ENCODE measurements at regions not wholly inside any gene's neighbourhood (a gene's known extent, or its start where the extent isn't known, plus 50 kb on each side); places are given as distances from the start of the nearest gene placed in this dataset.

DNA sequence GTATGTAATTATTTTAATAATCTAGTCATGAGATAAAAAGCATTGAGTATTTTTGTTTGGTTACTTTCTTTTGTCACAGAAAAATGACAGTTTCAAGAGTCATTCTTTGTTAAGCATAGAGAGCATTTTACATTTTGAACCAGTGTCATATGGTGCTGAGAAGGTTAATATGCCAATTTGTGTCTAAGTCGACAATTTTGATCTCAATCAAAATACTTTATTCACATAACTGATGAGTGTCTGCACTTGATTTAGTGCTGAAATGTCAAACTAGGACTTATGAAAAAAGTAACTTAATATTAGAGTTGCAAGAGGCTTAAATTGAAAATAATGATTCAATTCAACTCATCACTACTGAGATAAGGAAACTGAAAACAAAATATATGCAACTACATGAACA is 1804.6 kb upstream of the ACO1 start:
- CTCF ChIA-PET = no interaction called here
- H3K36me3 ChIP-seq (ENCODE audit: control insufficient read depth, insufficient read depth, low read length) = no peaks in the 10 kb centered on the region
- Mint-ChIP-seq H3K4me3 (ENCODE audit: unreplicated experiment) (no peak overlapping the region), H3K27me3 (ENCODE audit: insufficient read depth, unreplicated experiment) (no peaks in the 10 kb centered on the region), H3K9me3 (ENCODE audit: unreplicated experiment) (no peaks in the 10 kb centered on the region), H3K4me1 (ENCODE audit: low read depth, unreplicated experiment) (no peaks in the 10 kb centered on the region), H3K27ac (ENCODE audit: unreplicated experiment) (no peak overlapping the region), H3K36me3 (ENCODE audit: insufficient read depth, unreplicated experiment) (no peaks in the 10 kb centered on the region)
- no peaks in the 10 kb centered on the region for H3K27me3 ChIP-seq (replicated peaks; ENCODE audit: control insufficient read depth, insufficient read depth, low read length)
- TF ChIP-seq, protein P1, sequence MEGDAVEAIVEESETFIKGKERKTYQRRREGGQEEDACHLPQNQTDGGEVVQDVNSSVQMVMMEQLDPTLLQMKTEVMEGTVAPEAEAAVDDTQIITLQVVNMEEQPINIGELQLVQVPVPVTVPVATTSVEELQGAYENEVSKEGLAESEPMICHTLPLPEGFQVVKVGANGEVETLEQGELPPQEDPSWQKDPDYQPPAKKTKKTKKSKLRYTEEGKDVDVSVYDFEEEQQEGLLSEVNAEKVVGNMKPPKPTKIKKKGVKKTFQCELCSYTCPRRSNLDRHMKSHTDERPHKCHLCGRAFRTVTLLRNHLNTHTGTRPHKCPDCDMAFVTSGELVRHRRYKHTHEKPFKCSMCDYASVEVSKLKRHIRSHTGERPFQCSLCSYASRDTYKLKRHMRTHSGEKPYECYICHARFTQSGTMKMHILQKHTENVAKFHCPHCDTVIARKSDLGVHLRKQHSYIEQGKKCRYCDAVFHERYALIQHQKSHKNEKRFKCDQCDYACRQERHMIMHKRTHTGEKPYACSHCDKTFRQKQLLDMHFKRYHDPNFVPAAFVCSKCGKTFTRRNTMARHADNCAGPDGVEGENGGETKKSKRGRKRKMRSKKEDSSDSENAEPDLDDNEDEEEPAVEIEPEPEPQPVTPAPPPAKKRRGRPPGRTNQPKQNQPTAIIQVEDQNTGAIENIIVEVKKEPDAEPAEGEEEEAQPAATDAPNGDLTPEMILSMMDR (IDR thresholded peaks at IDR 0.05; ENCODE audit: insufficient read depth in 1 of 2, low read depth in 1 of 2, low read length in 1 of 2, severe bottlenecking in 1 of 2, unreplicated experiment in 1 of 2) = no peak
- no peak overlapping the region for H3K4me3 ChIP-seq (ENCODE audit: low read depth, low read length)
- no peaks in the 10 kb centered on the region for H3K9me3 ChIP-seq
- intact Hi-C loops (cut with micrococcal nuclease; ENCODE audit: unreplicated experiment) = no loop called here
- BruUV-seq (replicated peaks) = no TSS peak
- H3K4me1 ChIP-seq = no peaks in the 10 kb centered on the region
- no peak for DNase-seq
- POLR2A ChIA-PET = interaction anchor here (0.5 kb wide), 1 partner anchor 379 kb away, joined by 7 read pairs; no protein-coding TSS in a partner anchor

DNA sequence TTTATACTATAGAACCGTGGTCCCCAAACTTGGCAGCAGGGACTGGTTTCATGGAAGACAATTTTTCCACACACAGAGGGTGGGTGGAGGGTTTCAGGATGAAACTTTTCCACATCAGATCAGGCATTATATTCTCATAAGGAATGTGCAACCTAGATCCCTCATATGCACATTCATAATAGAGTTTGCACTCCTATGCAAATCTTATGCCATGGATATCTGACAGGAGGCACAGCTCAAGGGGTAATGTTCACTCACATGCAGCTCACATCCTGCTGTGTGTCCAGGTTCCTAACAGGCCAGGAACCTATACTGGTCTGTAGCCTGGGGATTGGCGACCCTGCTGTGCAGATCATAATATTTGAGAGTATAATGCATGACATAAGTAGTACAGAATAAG is 1802.2 kb upstream of the ACO1 start:
- H3K4me3 ChIP-seq (ENCODE audit: low read depth, low read length) = no peak overlapping the region
- no peaks in the 10 kb centered on the region for H3K9me3 ChIP-seq
- no peaks in the 10 kb centered on the region for H3K27me3 ChIP-seq (replicated peaks; ENCODE audit: control insufficient read depth, insufficient read depth, low read length)
- no peaks in the 10 kb centered on the region for H3K4me1 ChIP-seq
- TF ChIP-seq, protein P1 (IDR thresholded peaks at IDR 0.05; ENCODE audit: insufficient read depth in 1 of 2, low read depth in 1 of 2, low read length in 1 of 2, severe bottlenecking in 1 of 2, unreplicated experiment in 1 of 2) = no peak
- no peaks in the 10 kb centered on the region for H3K36me3 Mint-ChIP-seq (ENCODE audit: insufficient read depth, unreplicated experiment)
- no peaks in the 10 kb centered on the region for H3K9me3 Mint-ChIP-seq (ENCODE audit: unreplicated experiment)
- no peak overlapping the region for H3K27ac Mint-ChIP-seq (ENCODE audit: unreplicated experiment)
- intact Hi-C loops (cut with micrococcal nuclease; ENCODE audit: unreplicated experiment) = no loop called here
- no peaks in the 10 kb centered on the region for H3K36me3 ChIP-seq (ENCODE audit: control insufficient read depth, insufficient read depth, low read length)
- ChIA-PET POLR2A (no interaction called here), CTCF (no interaction called here)
- no peak for DNase-seq
- H3K4me1 Mint-ChIP-seq (ENCODE audit: low read depth, unreplicated experiment) = no peaks in the 10 kb centered on the region
- H3K4me3 Mint-ChIP-seq (ENCODE audit: unreplicated experiment) = no peak overlapping the region
- no TSS peak for BruUV-seq (replicated peaks)
- H3K27me3 Mint-ChIP-seq (ENCODE audit: insufficient read depth, unreplicated experiment) = no peaks in the 10 kb centered on the region

DNA sequence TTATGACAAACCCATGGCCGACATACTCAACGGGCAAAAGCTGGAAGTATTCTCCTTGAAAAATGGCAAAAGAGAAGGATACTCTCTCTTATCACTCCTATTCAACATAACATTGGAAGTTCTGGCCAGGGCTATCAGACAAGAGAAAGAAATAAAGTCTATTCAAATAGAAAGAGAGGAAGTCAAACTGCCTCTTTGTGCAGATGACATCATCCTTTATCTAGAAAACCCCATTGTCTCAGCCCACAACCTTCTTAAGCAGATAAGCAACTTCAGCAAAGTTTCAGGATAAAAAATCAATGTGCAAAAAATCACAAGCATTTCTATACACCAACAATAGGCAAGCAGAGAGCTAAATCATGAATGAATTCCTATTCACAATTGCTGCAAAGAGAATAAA is 1799.9 kb upstream of the ACO1 start:
- no peaks in the 10 kb centered on the region for H3K4me1 Mint-ChIP-seq (ENCODE audit: low read depth, unreplicated experiment)
- Histone ChIP-seq H3K4me1 (no peaks in the 10 kb centered on the region), H3K4me3 (ENCODE audit: low read depth, low read length) (no peak overlapping the region), H3K9me3 (no peaks in the 10 kb centered on the region), H3K36me3 (ENCODE audit: control insufficient read depth, insufficient read depth, low read length) (no peaks in the 10 kb centered on the region), H3K27me3 (replicated peaks; ENCODE audit: control insufficient read depth, insufficient read depth, low read length) (no peaks in the 10 kb centered on the region)
- no peak overlapping the region for H3K4me3 Mint-ChIP-seq (ENCODE audit: unreplicated experiment)
- BruUV-seq (replicated peaks) = no TSS peak
- H3K27me3 Mint-ChIP-seq (ENCODE audit: insufficient read depth, unreplicated experiment) = no peaks in the 10 kb centered on the region
- H3K36me3 Mint-ChIP-seq (ENCODE audit: insufficient read depth, unreplicated experiment) = no peaks in the 10 kb centered on the region
- no peak for DNase-seq
- intact Hi-C loops (cut with micrococcal nuclease; ENCODE audit: unreplicated experiment) = no loop called here
- no peaks in the 10 kb centered on the region for H3K9me3 Mint-ChIP-seq (ENCODE audit: unreplicated experiment)
- H3K27ac Mint-ChIP-seq (ENCODE audit: unreplicated experiment) = no peak overlapping the region
- CTCF ChIA-PET = no interaction called here
- POLR2A ChIA-PET = no interaction called here
- TF ChIP-seq, protein P1 (IDR thresholded peaks at IDR 0.05; ENCODE audit: insufficient read depth in 1 of 2, low read depth in 1 of 2, low read length in 1 of 2, severe bottlenecking in 1 of 2, unreplicated experiment in 1 of 2) = no peak
